LNCAP (cell line): ENCODE measurements at regions not wholly inside any gene's neighbourhood (a gene's known extent, or its start where the extent isn't known, plus 50 kb on each side); places are given as distances from the start of the nearest gene placed in this dataset.

Source experiments
- CTCF ChIP-seq: fragments of 450-650 bp; IDR thresholded peaks from 2 replicates; pipeline ENCODE4 v1.5.1; 2017; ENCODE audit warnings: mild to moderate bottlenecking

DNA sequence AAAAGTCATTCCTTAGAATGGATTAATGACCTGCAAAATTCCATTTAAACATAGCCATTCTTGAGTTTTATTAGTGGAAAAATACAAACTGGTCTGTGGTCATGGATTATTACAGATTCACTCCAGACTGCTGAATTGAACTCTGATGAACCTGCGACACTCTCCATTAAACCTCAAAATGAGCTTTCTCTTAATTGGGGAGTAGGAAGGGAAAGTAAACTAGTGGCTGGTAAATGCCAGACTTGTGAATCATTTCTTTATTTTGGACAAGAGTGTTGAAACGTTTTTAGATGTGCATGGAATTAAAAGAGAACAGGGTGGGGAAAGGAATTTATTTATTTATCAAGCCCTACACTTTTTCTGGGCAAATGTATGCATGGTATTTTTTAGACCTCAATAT lies 321.2 kb upstream of the FANCL start:
- TF ChIP-seq CTCF: no peak

DNA sequence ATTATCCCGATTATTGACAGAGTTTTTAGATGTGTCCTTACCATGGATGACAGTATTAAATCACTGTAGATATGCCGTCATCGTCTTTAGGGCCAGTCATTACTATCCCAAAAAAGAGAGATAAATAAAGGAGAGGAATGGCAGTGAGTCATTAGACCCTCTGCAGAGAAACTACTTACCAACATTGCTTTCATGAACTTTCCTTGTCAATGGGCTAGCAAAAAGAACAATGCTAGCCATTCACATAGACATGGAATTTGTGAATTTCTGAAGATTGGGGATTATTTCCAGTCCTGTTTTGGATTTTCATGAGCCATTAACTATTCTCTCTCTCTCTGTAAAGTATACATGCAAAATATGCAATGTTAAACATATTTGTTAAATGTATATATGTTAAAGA lies 319.4 kb upstream of the FANCL start:
- no peak for TF ChIP-seq CTCF

DNA sequence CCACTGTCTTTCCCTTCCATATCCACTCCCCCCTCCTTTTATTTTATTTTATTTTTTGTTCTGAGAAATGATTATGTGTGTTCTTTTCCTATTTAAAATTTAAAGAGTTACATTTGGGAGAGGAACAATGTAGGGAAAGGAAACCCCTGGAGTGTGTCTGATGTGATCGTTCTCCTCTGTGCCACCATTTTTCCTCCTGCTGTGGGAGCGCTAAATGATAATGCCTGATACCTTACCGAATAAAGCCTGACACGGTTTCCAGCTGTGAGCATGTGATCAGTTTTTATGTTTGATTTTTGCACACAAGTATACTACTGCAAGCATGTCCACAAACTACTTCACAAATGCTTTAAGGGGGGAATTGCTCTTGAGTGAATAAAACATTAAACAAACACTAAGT lies 317.8 kb upstream of the FANCL start:
- no peak for TF ChIP-seq CTCF

DNA sequence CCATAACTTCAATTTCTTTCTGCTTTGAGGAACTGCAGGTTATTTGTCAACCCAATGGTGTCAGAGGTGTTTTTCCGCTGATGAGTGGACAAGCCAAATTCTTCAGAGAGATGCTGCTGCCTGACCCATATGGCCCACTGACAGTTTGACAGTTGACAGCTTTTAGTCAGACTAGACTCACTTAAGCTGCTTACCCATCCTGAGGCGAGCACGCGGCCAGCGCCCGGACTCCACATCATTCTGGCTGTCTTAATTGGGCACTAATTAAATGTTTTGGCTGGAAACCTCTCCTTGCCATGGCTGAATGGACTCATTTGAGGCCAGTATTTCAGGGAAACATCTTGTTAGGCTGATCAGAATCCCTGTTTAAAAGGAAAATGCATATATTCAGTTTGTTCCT lies 316.1 kb upstream of the FANCL start:
- TF ChIP-seq CTCF: no peak

DNA sequence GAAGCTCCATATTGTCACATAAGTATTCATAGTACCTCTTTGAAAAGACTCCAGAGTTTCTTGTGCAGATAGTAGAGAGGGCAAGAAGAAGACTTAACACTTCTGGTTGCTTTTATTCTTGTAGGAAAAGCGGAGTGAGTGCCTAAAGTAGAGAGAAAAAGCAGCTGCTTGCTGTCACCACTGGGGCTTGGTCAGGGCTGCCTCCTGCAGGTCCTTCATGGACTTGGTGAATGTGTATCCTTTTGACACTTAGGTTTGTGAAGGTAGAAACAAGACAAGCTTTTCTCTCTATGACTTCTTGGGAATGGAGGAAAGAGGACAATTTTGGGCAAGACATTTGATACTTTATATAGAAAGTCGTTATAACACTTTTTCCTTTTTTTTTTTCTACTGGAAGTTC lies 312.8 kb upstream of the FANCL start:
- 0 out of 2 replicates have a peak, but pooled peaks have one; percentile 20 for TF ChIP-seq CTCF

GRCh38 chr2:58553522-58553921 lies 312.4 kb upstream of the FANCL start:
- no peak for TF ChIP-seq CTCF

DNA sequence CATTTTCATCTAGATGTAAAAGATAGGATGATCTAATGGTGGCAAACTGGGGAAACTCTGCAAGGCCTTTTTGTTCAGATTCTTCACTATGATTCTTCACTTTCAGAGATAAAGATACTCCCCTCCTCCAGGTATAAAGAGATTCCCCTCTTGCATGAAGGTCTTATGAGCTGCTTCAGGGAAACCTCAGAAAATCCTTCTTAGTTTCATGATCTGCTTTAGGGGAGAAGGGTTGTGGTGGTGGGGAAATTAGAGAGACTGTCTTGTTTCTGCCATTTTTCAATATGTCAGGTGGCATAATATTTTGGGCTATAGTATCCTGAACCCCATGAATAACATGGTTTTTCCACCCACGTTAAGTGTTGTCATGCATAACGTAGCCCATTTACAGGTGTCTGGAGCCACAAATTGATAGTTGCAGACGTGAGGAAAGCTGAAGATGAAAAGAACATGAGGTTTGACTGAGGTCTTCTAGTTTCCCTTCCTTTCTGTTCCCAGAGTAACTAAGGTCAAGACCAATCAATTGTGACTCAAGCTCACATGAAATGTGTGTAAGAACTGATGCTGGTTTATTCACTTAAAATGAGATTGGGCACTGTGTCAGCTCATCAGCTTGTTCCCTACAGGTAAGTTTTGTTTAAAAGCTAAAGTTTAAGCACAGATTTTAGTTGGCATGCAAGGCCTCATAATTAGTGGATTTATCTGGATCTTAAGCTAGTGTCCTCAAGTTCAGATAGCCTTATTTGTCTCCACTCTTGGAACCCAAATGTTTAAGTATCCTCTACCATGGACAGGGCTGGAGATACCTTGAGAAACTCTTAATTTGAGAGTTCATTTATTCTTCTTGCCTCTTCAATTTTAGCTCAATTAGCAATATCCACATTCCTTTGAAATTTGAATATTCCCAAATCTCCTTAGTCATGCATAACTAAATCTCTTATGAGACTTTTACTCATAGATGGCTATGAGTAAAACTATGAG lies 304.5 kb upstream of the FANCL start:
- TF ChIP-seq CTCF: no peak
